IMR-90 (cell line): ENCODE measurements at regions not wholly inside any gene's neighbourhood (a gene's known extent, or its start where the extent isn't known, plus 50 kb on each side); places are given as distances from the start of the nearest gene placed in this dataset.

Experiments used
- ATAC-seq: fragments of 200-7000 bp; cut with Tn5 transposase; 2 replicates; pipeline ENCODE4 v1.9.1; 2020; ENCODE audit warnings: low read depth, mild to moderate bottlenecking, moderate library complexity
- BruUV-seq: library from RNA; stranded (reverse); fragments of 400-500 nt; replicated peaks from 2 replicates; lab custom pipeline; 2021; lab: Mats Ljungman, UMichigan
- CTCF ChIA-PET: fragments of 300-600 bp; formaldehyde crosslinking; extraction: SDS; loops from one replicate; lab custom pipeline; 2021; ENCODE audit warnings: antibody characterized with exemption; lab: Yijun Ruan, JAX
- POLR2A ChIA-PET: fragments of 300-600 bp; sonication (Branson Sonifier 250); formaldehyde crosslinking; loops from one replicate; lab custom pipeline; 2022; ENCODE audit warnings: antibody characterized with exemption; ENCODE audit not compliant: unreplicated experiment; lab: Charles Lee
- DNase-seq: peaks from one replicate; pipeline ENCODE4 v3.0.0; 2013
- H2AFZ ChIP-seq: replicated peaks from 2 replicates; pipeline ENCODE3; 2013; ENCODE audit warnings: low read length, mild to moderate bottlenecking; ENCODE audit not compliant: poor library complexity
- H2AK5ac ChIP-seq: 2 replicates; pipeline ENCODE4 v1.6.1; 2013; ENCODE audit warnings: low read depth, low read length, inconsistent platforms
- H2AK9ac ChIP-seq: replicated peaks from 2 replicates; pipeline ENCODE3; 2013; ENCODE audit warnings: mild to moderate bottlenecking, low read depth, low read length, moderate library complexity; ENCODE audit not compliant: poor library complexity
- H2BK120ac ChIP-seq: 2 replicates; pipeline ENCODE4 v1.6.1; 2013; ENCODE audit warnings: low read depth, low read length, inconsistent platforms
- H2BK15ac ChIP-seq: 3 replicates; pipeline ENCODE4 v1.6.1; 2013; ENCODE audit warnings: low read depth, low read length, inconsistent platforms
- H2BK20ac ChIP-seq: 2 replicates; pipeline ENCODE4 v1.6.1; 2013; ENCODE audit warnings: low read depth, mild to moderate bottlenecking, inconsistent platforms, low read length, moderate library complexity
- H2BK5ac ChIP-seq: 2 replicates; pipeline ENCODE4 v1.6.1; 2013; ENCODE audit warnings: mild to moderate bottlenecking, low read depth, low read length, inconsistent platforms; ENCODE audit not compliant: poor library complexity, severe bottlenecking
- H3K14ac ChIP-seq: replicated peaks from 2 replicates; pipeline ENCODE4 v1.6.1; 2013; ENCODE audit warnings: low read depth, low read length, inconsistent platforms
- H3K18ac ChIP-seq: 2 replicates; pipeline ENCODE4 v1.6.1; 2013; ENCODE audit warnings: low read depth, low read length, control low read depth
- H3K23ac ChIP-seq: 2 replicates; pipeline ENCODE4 v1.6.1; 2013; ENCODE audit warnings: low read depth, low read length, inconsistent platforms
- H3K27ac ChIP-seq: 2 replicates; pipeline ENCODE4 v1.5.1; 2013; ENCODE audit warnings: mild to moderate bottlenecking, control low read depth, low read length; ENCODE audit not compliant: insufficient read depth
- H3K27me3 ChIP-seq: 2 replicates; pipeline ENCODE4 v1.6.1; 2013; ENCODE audit warnings: low read length; ENCODE audit not compliant: control insufficient read depth, insufficient read depth
- H3K36me3 ChIP-seq: 2 replicates; pipeline ENCODE4 v1.6.1; 2013; ENCODE audit warnings: low read length, mixed read lengths; ENCODE audit not compliant: control insufficient read depth, insufficient read depth
- H3K4ac ChIP-seq: 2 replicates; pipeline ENCODE4 v1.6.1; 2013; ENCODE audit warnings: low read depth, low read length, inconsistent platforms
- H3K4me1 ChIP-seq: 2 replicates; pipeline ENCODE4 v1.6.1; 2013; ENCODE audit warnings: low read length, mixed read lengths; ENCODE audit not compliant: control insufficient read depth, insufficient read depth
- H3K4me2 ChIP-seq: 2 replicates; pipeline ENCODE4 v1.6.1; 2013; ENCODE audit warnings: low read depth, mild to moderate bottlenecking, control low read depth, low read length, moderate library complexity
- H3K4me3 ChIP-seq: 2 replicates; pipeline ENCODE4 v1.5.1; 2013; ENCODE audit warnings: low read depth, mild to moderate bottlenecking, control low read depth, low read length, moderate library complexity; ENCODE audit not compliant: insufficient read depth
- H3K56ac ChIP-seq: 2 replicates; pipeline ENCODE4 v1.6.1; 2013; ENCODE audit warnings: low read length, inconsistent platforms; ENCODE audit not compliant: insufficient read depth; ENCODE audit errors: extremely low read depth
- H3K79me1 ChIP-seq, 2 experiments: 2 replicates each; pipeline ENCODE4 v1.6.1; 2013; ENCODE audit warnings: low read length in 2 of 2, inconsistent platforms in 1 of 2, low read depth in 1 of 2
- H3K9ac ChIP-seq: 2 replicates; pipeline ENCODE4 v1.6.1; 2013; ENCODE audit warnings: low read depth, low read length, control low read depth
- H3K9me1 ChIP-seq: 2 replicates; pipeline ENCODE4 v1.6.1; 2013; ENCODE audit warnings: low read length, inconsistent platforms; ENCODE audit not compliant: insufficient read depth
- H3K9me3 ChIP-seq: 2 replicates; pipeline ENCODE4 v1.6.1; 2013; ENCODE audit warnings: low read length; ENCODE audit not compliant: control insufficient read depth, insufficient read depth
- H4K20me1 ChIP-seq: 2 replicates; pipeline ENCODE4 v1.6.1; 2013; ENCODE audit warnings: low read length, inconsistent platforms; ENCODE audit not compliant: insufficient read depth
- H4K5ac ChIP-seq: 2 replicates; pipeline ENCODE4 v1.6.1; 2013; ENCODE audit warnings: mild to moderate bottlenecking, low read depth, low read length, control low read depth
- H4K8ac ChIP-seq, 2 experiments: 2 replicates each; pipeline ENCODE4 v1.6.1; 2013; ENCODE audit warnings: low read depth in 2 of 2, low read length in 2 of 2, control low read depth in 1 of 2, inconsistent platforms in 1 of 2
- H4K91ac ChIP-seq: 2 replicates; pipeline ENCODE4 v1.6.1; 2013; ENCODE audit warnings: low read depth, low read length, inconsistent platforms; ENCODE audit not compliant: insufficient read depth
- CEBPB ChIP-seq: IDR thresholded peaks from 2 replicates; pipeline ENCODE4 v1.6.1; 2012; ENCODE audit warnings: low read depth, low read length, improper control_type of control experiment
- CHD1 ChIP-seq: IDR thresholded peaks from 2 replicates; pipeline ENCODE4 v1.6.1; 2012; ENCODE audit warnings: low read depth, low read length, improper control_type of control experiment
- FOS ChIP-seq: fragments of 150-350 bp; IDR thresholded peaks from 2 replicates; pipeline ENCODE4 v1.6.1; 2016; ENCODE audit warnings: low read depth, low read length
- MXI1 ChIP-seq: IDR thresholded peaks from 2 replicates; pipeline ENCODE4 v1.6.1; 2012; ENCODE audit warnings: low read depth, mild to moderate bottlenecking, low read length, moderate library complexity, borderline replicate concordance
- POLR2A ChIP-seq: IDR thresholded peaks from 2 replicates; pipeline ENCODE4 v1.6.1; 2012; ENCODE audit warnings: mild to moderate bottlenecking, low read depth, low read length
- RCOR1 ChIP-seq: IDR thresholded peaks from 2 replicates; pipeline ENCODE4 v1.6.1; 2012; ENCODE audit warnings: mild to moderate bottlenecking, low read length, improper control_type of control experiment; ENCODE audit not compliant: insufficient replicate concordance
- SMC3 ChIP-seq: fragments of 150-350 bp; IDR thresholded peaks from 2 replicates; pipeline ENCODE4 v1.6.1; 2016; ENCODE audit warnings: low read depth, mild to moderate bottlenecking, antibody characterized with exemption, low read length, moderate library complexity
- WGBS, 2 experiments: methylation state at CpG; one replicate each; pipeline versions ENCODE4 v1.1.5 to v1.1.7; 2013; ENCODE audit warnings: missing lambda C conversion rate in 2 of 2; ENCODE audit not compliant: insufficient read length in 1 of 2; ENCODE audit errors: extremely low coverage in 2 of 2; 5-methylcytosine and 5-hydroxymethylcytosine counted together
- dilution Hi-C: fragments of 300-500 bp; cut with HindIII; formaldehyde crosslinking; loops from one replicate; pipeline ENCODE4 v1.14.3; 2018; ENCODE audit warnings: low sequenced_read_pairs; ENCODE audit not compliant: unreplicated experiment
- in situ Hi-C: fragments of 300-500 bp; cut with MboI; formaldehyde crosslinking; loops from 3 replicates; pipeline ENCODE4 v1.14.3; 2019; ENCODE audit warnings: low sequenced_read_pairs, inconsistent platforms, mixed read lengths
- intact Hi-C: fragments of 100-400 bp; cut with micrococcal nuclease; formaldehyde crosslinking; loops from 2 replicates; pipeline ENCODE4 v1.10.0; 2022

GRCh38 chr9:14423815-14424261, 109.9 kb upstream of the NFIB start:
- H3K4ac ChIP-seq, result peak overlapping the region; percentile 30; the same call in 1 of the 2 replicates
- H3K36me3 ChIP-seq, result no peaks in the 10 kb centered on the region
- no peaks in the 10 kb centered on the region for H3K9me1 ChIP-seq
- H2BK15ac ChIP-seq, result no peak overlapping the region
- H3K4me2 ChIP-seq, result peak overlapping the region; percentile 23; the same call in 1 of the 2 replicates
- H3K14ac ChIP-seq, result no peak overlapping the region
- H4K20me1 ChIP-seq, result no peaks in the 10 kb centered on the region
- peak; percentile 77 for DNase-seq
- intact Hi-C loops, result loop anchor here (5.0 to 10.0 kb wide), 5 partner anchors 57 to 1149 kb away; partner anchors contain the start of gene MPDZ
- H2AK9ac ChIP-seq, result no peak overlapping the region
- H4K8ac ChIP-seq, result 0 out of 4 replicates have a peak overlapping the region, but pooled peaks of 1 of the 2 experiments have one; percentile 1
- peak overlapping the region; percentile 35; the same call in 1 of the 2 replicates for H3K27ac ChIP-seq
- peak overlapping the region; percentile 40 for H2AFZ ChIP-seq
- no TSS peak for BruUV-seq
- H3K23ac ChIP-seq, result no peak overlapping the region; the same call in 1 of the 2 replicates
- H4K5ac ChIP-seq, result no peak overlapping the region; the same call in 1 of the 2 replicates
- H2AK5ac ChIP-seq, result no peak overlapping the region
- H4K91ac ChIP-seq, result peak overlapping the region; percentile 34; the same call in 1 of the 2 replicates
- no peak overlapping the region for H3K4me3 ChIP-seq
- H3K9me3 ChIP-seq, result no peaks in the 10 kb centered on the region
- peaks cover 38% of the 10 kb centered on the region for H3K27me3 ChIP-seq
- POLR2A ChIA-PET, result no interaction called here
- peak; percentile 92 for ATAC-seq
- H2BK20ac ChIP-seq, result peak overlapping the region; percentile 33; the same call in 1 of the 2 replicates
- no CpG with 5 or more reads among the region's 6 CpGs for WGBS, 2 experiments
- in situ Hi-C loops, result loop anchor here (5.0 to 10.0 kb wide), 3 partner anchors 62 to 1069 kb away; no protein-coding TSS in a partner anchor
- H2BK5ac ChIP-seq, result no peak overlapping the region
- no peak for TF ChIP-seq CHD1
- TF ChIP-seq FOS, result 0 out of 2 replicates have a peak, but pooled peaks have one; percentile 24
- TF ChIP-seq CEBPB, result 0 out of 2 replicates have a peak, but pooled peaks have one; percentile 16
- TF ChIP-seq MXI1, result no peak
- TF ChIP-seq SMC3, result no peak
- TF ChIP-seq RCOR1, result no peak
- TF ChIP-seq POLR2A, result no peak
- H3K4me1 ChIP-seq, result no peaks in the 10 kb centered on the region; the same call in 1 of the 2 replicates
- H3K9ac ChIP-seq, result no peak overlapping the region
- dilution Hi-C loops, result no loop called here
- H3K56ac ChIP-seq, result no peak overlapping the region
- CTCF ChIA-PET, result no interaction called here
- H2BK120ac ChIP-seq, result peak overlapping the region; percentile 53
- no peaks in the 10 kb centered on the region for H3K79me1 ChIP-seq
- no peak overlapping the region; the same call in 1 of the 2 replicates for H3K18ac ChIP-seq
